Stimulated activated CD4-positive, alpha-beta T cell treated with anti-CD3 and anti-CD28 coated beads, Interleukin-4, amount 100 ng/mL, for 1 hour (primary cell): ENCODE measurements at regions not wholly inside any gene's neighbourhood (a gene's known extent, or its start where the extent isn't known, plus 50 kb on each side); places are given as distances from the start of the nearest gene placed in this dataset.

ENCODE experiments used
- DNase-seq: peaks from one replicate; pipeline ENCODE4 v3.0.0-alpha.2; 2020

GRCh38 chr3:71997066-71997653, 212.2 kb upstream of the PROK2 start:
- DNase-seq: no peak

DNA sequence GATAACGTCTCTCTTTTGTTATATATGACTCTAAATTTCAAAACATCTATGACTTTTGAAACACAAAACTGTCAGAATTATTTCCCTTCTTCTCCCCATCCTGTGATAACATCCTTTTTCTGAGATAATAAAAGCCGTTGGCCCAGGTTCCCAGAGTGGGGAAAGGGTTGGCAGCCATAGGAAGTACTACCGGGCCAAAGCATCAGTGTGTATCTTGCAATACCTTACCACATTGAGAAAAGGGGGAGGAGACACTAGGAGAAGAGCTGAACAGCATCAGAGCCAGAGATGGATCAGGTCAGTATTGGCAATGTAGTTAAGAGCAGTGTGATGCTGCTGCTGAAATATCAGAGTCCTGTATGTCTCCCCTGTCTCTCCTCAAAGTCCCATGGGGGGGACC, 210.0 kb upstream of the PROK2 start:
- no peak for DNase-seq

DNA sequence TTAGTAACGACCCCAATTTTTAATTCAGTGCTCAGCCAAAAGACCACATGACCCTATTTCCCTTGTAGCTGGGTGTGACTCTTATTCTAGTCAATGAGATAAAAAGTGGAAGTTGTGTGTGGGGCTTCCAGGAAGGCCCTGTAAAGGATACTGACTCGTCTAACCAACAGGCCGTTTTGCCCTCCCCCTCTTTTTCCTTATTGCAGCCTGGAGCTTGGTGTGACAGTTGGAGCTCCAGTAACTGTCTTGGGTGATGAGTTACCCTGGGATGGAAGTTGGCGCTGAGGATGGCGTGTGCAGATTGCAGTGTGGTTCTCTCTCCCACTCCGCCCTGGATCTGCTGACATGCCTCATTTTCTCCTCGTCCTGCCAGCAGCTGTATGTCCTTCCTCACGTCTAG, 209.3 kb upstream of the PROK2 start:
- DNase-seq: no peak

GRCh38 chr3:71991681-71992080, 206.7 kb upstream of the PROK2 start:
- no peak for DNase-seq

DNA sequence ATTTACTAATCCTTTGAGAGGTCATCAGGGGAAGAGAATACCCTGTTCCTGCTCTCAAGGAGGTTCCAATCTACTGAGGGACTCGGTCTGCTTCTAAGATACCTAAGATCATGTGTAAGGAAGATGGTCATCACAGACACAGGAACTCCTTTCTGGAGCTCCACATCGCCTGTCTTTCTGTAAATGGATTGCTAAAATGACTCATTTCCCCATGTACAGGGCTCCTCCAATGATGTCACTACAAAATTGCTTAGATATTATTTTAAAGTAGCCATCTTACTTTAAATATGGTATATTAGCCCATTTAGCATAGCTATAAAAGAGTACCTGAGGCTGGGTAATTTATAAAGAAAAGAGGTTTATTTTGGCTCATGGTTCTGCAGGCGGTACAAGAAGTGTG, 206.1 kb upstream of the PROK2 start:
- no peak for DNase-seq

- no peak for DNase-seq
These were observed 205.6 kb upstream of the PROK2 start for GRCh38 chr3:71990545-71990944.

DNA sequence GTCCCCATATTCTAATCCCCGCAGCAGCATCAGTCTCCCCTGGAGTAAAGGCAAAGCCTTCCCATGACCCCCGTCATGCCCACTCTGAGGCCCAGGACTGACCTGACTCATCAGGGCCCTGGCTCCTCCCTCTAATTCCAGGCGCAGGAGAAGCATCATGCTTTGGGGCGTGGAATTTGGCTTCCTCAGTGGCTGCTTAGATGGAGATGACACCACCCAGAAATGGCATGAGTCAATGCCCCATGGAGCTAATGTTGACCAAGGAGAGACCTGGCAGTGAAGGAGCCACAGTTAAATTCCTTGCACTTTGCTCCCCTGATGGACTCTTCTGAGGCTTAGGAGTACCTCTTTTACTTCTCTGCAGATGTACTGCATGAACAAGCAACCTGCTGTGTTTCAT, 204.2 kb upstream of the PROK2 start:
- no peak for DNase-seq

DNA sequence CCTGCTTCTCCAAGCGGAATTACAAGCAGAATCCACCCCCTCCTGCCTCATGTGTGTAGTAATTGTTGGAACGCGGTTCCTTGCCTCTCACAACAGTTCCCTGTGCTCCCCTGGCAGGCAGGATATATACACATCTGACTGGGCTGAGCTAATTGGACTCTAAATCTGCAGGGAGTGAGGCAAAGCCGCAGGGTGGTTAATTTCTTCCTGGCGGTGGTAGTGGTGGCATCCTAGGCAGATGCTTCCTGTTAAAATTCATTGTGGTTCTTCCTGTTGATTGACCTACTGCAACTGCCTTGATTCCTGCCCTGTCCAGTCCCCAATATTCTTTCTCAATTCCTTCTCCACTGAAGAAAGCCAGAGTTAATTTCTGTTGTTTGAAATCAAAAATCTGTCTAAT, 202.9 kb upstream of the PROK2 start:
- DNase-seq: no peak

DNA sequence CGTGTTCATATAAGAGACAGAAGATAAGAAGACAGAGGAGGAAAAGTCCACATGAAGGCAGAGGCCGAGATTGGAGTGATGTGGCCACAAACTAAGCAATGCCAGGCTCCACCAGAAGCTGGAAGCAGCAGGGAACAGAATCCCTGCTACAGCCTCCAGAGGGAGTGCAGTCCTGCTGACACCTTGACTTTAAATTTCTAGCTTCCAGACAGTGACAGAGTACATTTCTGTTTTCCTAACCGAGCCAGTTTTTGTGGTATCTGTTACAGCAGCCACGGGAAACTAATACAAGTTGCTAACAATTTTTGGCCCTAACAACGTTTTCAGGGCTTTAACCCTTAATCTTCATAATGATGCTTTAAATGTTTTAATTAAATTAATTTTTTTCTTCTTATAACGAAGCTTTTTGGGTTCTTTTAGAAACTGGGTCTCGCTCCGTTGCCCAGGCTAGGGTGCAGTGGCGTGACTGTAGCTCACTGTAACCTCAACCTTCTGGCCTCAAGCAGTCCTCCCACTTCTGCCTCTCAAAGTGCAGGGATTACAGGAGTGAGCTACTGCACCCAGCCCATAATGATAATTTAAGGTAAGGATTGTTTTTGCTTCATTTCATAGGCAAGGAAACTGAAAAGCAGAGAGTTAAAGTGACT, 202.3 kb upstream of the PROK2 start:
- no peak for DNase-seq

DNA sequence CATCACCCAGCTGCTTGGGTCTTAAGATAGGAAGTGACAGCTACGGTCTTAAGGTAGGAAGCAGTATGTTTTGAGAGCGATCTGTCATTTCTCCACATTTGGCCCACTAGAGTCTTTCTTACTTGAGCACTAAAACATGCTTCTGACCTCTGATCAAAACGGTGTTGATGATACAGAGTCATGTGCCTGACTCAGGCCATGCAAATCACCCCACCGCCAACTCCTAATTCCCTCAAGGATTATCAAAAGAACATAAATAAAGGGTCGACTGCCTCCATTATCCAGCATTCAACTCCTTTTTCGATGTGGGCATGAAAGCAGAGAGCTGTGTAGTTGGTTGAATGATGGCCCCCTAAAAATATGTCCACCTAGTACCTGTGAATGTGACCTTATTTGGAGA, 201.7 kb upstream of the PROK2 start:
- DNase-seq: no peak

- DNase-seq: no peak
These were observed 200.1 kb upstream of the PROK2 start for GRCh38 chr3:71984843-71985613.

- no peak for DNase-seq
These were observed 198.7 kb upstream of the PROK2 start for GRCh38 chr3:71983694-71984093.

DNA sequence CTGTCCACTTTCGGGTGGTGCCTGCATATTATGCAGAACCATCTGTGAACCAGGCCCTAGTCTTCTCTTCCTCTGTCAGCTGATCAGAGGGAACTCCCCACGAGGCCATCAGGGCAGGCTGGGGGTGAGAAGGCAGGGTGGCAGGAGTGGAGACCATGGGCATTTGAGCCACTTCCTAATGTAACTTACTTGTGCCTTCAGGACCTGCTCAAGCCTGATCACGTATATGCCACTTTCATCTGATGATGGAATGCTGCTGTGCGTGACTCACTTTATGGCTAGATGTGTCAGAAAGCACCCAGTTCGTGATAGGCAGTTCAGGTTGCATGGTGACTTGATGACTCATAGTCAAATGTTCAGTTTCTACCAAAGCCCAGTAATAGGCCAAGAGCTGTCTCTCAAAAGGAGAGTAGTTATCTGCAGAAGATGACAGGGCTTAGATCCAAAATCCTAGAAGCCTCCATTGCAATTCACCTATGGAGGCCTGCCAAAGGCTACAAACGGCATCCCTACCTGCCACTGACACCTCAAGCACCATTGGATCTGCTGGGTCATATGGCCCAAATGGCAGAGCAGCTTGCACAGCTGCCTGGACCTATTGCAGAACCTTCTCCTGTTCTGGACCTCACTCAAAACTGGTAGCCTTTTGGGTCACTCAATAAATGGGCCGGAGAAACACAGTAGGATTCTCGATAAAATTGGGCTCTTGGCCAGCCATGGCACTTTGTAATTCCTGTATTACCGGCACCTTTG, 197.7 kb upstream of the PROK2 start:
- peak; percentile 31 for DNase-seq

- no peak for DNase-seq
These were observed 194.2 kb upstream of the PROK2 start for GRCh38 chr3:71979175-71979574.

DNA sequence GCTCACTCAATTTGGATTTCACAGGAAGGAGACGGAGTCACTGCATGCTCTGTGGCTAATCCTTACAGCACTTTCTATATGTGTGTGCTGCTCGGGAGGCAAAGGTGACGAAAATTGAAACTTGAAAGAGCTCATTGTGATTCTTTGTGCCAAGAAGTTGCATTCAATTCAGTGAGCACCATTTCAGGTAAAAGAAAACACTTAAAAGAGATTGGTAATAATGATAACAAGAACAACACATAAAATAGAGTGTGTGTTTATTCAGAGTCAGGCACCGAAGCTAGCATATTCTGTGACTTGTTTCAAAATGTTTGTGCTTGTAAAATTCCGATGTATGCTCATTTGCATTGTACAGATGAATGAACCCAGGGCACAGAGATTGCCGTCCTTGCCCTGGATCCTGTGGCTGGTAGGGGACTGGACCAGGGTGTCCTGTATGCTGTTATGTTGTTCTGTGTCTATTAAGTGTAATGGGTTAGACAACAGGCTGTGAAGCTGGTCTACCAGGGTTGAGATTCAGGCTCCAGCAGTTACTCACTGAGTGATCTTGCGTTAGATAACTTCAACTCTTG, 193.3 kb upstream of the PROK2 start:
- no peak for DNase-seq

- no peak for DNase-seq
These were observed 192.6 kb upstream of the PROK2 start for GRCh38 chr3:71977525-71977924.

DNA sequence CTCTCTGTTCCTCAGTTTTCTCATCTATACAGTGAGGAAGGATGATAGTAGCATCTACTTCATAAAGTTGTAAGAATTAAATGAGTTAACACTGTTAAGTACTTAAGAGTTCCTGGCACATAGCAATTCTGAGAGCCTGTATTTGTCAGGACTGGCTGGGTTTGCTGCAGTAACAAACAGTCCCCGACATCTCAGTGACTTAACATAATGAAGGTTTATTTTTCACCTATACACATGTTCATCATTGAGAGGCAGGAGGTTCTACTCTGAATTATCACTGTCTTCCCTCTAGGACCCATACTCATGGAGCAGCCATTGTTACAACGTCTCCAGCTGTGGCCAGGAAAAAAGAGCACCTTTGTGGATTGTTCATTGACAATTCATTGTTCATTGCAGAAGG, 190.6 kb upstream of the PROK2 start:
- DNase-seq: no peak

DNA sequence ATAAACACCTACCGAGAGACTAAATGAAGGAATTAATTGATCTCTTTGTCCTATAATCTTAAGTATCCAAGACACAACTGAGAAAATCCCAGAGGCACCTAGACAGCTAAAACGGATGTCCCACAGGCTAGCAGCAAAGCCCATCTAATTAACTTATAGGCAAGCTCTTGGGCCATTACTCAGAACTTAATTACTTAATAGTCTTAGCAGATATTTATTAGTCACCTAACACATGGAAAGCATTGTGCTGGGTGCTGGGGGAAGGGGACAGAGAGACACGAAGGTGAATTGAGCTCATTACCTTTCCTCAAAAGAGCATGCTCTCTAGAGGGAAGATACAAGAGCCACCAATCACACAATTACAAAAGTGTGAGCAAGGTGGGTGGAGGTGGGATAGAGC, 189.8 kb upstream of the PROK2 start:
- no peak for DNase-seq

DNA sequence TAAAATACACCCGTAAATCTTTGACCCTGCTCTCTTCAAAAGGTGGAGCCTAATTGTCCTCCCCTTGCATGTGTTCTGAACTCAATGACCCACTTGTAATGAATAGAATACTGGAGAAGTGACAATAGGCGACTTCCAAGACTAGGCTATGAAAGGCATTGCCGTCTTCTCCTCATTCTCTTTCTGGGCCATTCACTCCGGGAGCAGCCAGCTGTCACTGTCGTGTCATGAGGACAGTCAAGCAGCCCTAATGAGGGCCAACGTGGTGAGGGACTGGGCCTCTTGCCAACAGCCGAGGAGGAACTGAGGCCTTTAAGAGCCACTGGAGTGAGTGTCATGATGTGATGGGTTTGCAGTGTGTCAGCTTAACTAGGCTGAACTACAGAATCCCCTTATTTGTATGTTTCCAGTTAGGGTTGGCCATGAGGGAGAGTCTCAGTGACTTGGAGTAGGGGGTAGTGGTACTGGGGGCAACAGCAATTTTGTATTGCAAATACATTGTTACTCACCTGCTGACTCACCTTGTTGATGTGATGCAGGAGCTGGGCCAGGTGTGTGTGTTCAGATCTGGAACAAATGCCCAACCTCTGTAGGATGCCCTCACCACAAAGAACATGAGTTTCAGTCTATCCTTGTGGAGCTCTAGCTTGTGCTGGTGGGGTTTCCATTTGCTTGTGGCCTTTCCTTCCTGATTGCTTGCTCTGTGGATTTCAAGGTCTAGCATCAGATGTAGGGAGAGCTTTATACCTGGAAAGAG, 188.5 kb upstream of the PROK2 start:
- no peak for DNase-seq

GRCh38 chr3:71972031-71972430, 187.1 kb upstream of the PROK2 start:
- no peak for DNase-seq

DNA sequence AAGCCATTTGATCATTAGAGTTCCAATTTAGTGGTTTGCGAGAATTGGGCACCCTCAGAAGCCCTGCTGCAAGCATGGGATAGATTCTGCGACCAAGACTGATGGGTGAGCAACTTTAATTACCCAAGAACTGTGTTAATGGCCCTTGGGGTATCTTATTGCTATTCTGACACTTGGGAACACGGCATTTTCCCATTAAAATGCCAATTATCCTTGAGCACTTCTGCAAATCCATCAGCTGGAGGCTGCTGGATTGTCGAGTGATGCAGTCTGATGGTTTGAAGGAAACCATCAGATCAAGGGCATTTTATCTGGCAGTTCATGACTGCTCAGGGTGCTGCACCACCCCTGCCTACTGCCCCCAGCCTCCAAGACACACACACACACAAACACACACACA, 183.6 kb upstream of the PROK2 start:
- DNase-seq: no peak

DNA sequence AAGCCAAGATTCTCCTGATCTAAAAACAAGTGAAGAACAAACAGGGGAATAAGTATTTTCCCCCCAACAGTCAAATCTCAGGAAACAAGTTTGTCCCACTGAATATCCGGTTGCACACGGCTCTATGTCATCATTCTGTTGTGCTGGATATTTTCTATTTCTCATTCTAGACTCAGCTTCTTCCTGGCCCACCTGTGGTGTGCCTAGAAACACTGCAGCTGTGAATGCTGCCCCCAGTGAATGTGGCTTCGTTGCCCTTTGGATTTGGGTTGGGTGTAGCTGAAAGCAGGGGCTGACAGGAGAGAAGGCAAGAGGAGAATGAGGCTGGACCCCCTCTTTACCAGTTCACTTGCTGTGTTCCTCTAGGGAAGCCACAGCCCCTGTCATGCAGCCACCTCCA, 181.2 kb upstream of the PROK2 start:
- DNase-seq: no peak

DNA sequence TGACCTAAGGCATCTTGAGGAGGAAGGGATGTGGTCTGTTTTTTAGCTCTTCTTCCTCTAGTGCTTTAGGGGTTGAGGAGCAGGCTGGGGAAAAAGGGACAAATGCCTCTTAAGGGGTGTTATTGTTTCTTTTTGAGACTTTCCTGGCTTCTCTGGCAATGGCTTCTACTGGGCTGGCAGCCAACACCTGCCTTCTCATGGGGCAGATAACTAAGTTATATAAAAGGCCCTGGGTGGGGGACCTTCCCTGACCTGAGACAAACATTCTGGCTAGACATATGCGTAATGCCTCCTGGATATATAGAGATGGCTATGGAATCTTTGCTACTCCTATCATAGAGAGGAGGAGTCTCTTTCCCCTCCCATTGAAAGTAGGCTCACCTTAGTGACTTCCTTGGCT, 179.2 kb upstream of the PROK2 start:
- no peak for DNase-seq
